Fibroblast of mammary gland (primary cell): ENCODE measurements at regions not wholly inside any gene's neighbourhood (a gene's known extent, or its start where the extent isn't known, plus 50 kb on each side); places are given as distances from the start of the nearest gene placed in this dataset.
A peak's percentile ranks its signal among the peaks of the same experiment; 100 is the strongest.
"Not testable (repeated sequence)": the region's sequence is repeated elsewhere in the genome, so short reads cannot be mapped to it uniquely, and the experiment has no call there.

ENCODE experiments used
- DNase-seq: peaks from one replicate; pipeline ENCODE4 v3.0.0-alpha.2; 2010; ENCODE audit warnings: low read depth
- H3K4me3 ChIP-seq: 2 replicates; pipeline ENCODE4 v1.5.1; 2011; ENCODE audit warnings: low read depth, mild to moderate bottlenecking, low read length, moderate library complexity; ENCODE audit not compliant: control insufficient read depth
- TF ChIP-seq, protein P1 (sequence below): conservative IDR thresholded peaks from 2 replicates; pipeline ENCODE4 v1.5.1; 2011; ENCODE audit warnings: low read depth, low read length, inconsistent platforms; ENCODE audit not compliant: control insufficient read depth, insufficient read depth

DNA sequence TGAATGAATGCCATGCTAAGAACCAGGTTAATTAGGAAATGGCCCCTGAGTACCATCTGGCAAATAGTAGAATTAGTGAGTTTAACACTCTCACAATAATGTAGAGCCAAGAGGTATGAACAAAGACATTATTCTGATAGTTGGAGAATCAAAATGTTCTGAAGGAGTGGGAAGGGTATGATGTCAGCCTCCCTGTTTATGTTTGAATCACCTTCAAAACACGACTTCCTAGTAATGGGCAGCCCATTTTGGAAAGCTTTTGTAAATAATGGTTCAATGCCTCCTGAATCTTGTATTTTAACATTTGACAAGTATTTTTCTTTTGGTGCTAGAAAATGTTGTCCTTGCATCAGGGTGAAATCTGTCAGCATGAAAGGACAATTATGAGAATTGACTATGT lies 108.3 kb downstream of the DSEL start:
- TF ChIP-seq, protein P1, sequence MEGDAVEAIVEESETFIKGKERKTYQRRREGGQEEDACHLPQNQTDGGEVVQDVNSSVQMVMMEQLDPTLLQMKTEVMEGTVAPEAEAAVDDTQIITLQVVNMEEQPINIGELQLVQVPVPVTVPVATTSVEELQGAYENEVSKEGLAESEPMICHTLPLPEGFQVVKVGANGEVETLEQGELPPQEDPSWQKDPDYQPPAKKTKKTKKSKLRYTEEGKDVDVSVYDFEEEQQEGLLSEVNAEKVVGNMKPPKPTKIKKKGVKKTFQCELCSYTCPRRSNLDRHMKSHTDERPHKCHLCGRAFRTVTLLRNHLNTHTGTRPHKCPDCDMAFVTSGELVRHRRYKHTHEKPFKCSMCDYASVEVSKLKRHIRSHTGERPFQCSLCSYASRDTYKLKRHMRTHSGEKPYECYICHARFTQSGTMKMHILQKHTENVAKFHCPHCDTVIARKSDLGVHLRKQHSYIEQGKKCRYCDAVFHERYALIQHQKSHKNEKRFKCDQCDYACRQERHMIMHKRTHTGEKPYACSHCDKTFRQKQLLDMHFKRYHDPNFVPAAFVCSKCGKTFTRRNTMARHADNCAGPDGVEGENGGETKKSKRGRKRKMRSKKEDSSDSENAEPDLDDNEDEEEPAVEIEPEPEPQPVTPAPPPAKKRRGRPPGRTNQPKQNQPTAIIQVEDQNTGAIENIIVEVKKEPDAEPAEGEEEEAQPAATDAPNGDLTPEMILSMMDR = no peak
- DNase-seq = peak; percentile 26
- H3K4me3 ChIP-seq = no peak overlapping the region

DNA sequence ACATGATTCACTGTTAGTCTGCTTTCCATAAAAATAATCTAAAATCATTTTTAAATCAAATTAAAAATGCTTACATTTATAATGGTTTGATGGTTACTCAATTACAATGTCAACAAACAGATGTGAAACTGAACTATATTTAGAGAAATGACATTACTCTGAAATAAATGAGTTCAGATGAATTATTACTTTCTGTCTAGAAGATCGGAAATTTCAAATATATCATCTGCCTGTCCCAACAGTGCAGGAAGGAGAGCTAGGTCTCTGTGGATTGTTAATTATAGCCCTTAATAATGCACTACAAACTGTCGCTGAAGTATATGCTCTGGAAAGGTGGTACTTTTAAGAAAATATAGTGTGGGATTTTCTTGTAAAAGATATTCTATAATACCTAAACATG lies 109.8 kb downstream of the DSEL start:
- DNase-seq = no peak
- H3K4me3 ChIP-seq = no peak overlapping the region
- TF ChIP-seq, protein P1 = no peak

DNA sequence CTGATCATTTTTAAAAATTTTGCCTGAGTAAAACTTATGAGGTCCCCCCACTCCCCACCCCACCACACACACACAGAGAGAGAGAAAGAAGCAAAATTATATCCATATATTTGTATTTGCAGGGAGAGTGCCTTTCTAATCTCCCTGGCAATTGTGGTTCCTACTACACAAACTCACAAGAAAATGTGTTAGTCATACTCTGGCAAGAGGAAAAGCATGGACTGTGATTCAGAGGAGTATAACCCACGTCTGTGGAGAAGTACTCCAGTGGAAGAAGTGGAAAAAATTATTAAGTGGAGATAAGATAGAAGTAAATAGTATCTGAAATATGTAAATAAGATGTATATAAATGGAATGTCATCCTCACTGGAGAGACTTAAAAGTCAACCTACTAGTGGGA lies 114.0 kb downstream of the DSEL start:
- no peak overlapping the region for H3K4me3 ChIP-seq
- TF ChIP-seq, protein P1 = no peak
- DNase-seq = peak; percentile 70

DNA sequence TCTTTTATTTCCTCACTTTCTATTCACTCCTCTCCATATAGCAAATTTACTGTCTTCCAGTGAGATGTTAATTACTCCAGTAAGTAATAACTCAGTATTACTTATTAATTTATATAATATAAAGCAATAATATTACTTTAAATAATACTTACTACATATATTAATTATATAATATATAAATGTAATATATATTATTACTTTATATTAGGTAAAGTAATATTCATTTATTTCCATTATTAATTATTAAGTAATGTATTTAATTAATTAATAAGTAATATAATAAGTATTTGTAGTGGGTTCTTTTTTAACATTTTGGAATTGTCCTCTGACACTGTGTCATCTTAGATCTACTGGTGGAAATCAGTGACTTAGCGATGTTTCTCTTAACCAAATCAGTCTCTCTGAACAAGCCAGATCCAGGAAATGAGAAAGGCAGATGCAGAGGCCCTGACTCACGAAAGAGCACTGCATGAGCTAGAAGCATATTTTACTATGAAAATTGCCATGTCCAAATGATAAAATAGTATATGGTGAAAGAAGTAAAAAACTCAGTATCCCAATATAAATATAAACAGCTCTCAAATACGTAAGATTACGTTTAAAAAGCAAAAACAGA lies 115.9 kb downstream of the DSEL start:
- DNase-seq = peak; percentile 42
- H3K4me3 ChIP-seq = no peak overlapping the region
- TF ChIP-seq, protein P1 = no peak

DNA sequence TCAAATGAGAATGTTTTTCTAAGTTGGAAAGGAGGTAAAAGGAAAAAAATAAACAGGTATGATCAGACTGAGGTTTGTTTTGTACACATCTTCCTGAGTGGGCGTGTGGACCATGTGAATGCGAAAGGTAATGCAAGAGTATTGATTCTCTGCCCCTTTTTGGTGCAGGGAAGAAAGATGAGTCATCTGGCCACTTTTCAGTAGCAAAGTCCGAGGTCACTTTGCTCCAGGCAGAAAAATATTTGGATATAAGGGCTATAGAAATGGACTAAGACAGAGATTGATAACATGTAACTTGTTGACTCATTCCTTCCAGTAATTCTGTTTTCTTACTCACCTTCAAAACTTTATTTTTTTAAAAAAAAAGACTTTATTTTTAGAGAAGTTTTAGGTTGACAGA lies 130.5 kb downstream of the DSEL start:
- peak; percentile 45 for DNase-seq
- TF ChIP-seq, protein P1 = no peak
- H3K4me3 ChIP-seq = no peak overlapping the region

DNA sequence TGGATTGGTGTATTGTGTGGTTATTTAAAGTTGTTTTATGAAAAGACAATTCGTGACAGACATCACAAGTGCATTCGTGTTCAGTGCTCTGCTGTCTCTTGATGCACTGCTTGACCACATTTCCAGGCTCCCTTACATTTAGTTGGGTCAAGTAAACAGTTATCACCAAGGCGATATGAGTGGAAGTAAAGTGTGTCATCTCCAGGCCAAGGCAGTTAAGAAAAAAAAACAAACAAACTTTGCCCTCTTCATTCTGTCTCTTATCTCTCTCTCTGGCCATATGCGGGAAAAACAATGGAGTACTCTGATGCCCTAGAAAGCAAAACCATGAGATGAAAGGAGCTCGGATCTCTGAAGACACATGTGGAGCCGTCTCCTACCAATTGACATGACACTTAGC lies 131.1 kb downstream of the DSEL start:
- no peak overlapping the region for H3K4me3 ChIP-seq
- peak; percentile 27 for DNase-seq
- TF ChIP-seq, protein P1 = no peak

DNA sequence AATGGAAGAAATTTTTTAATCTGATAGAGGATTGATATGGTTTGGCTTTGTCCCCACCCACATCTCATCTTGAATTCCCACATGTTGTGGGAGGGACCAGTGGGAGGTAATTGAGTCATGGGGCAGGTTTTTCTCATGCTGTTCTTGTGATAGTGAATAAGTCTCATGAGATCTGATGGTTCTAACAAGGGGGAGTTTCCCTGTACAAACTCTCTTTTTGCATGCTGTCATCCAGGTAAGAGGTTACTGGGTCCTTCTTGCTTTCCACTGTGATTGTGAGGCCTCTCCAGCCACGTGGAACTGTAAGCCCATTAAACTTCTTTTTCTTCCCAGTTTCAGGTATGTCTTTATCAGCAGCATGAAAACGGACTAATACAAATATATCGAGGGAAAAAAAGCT lies 132.5 kb downstream of the DSEL start:
- H3K4me3 ChIP-seq, DNase-seq: not testable (repeated sequence)
